ENCODE measurements at regions not wholly inside any gene's neighbourhood (a gene's known extent, or its start where the extent isn't known, plus 50 kb on each side); places are given as distances from the start of the nearest gene placed in this dataset.

- no peak overlapping the region for H3K27ac ChIP-seq
- intact Hi-C loops (cut with DNase I; ENCODE audit: low total_unique reads) = no loop called here
- H3K4me1 ChIP-seq = no peaks in the 10 kb centered on the region
- H3K27me3 ChIP-seq = no peaks in the 10 kb centered on the region
- 85 to 97% (median 94%) methylated on average over 3 of the region's 3 CpGs for WGBS, 5 donors
- no peak overlapping the region for H3K4me3 ChIP-seq
- H3K36me3 ChIP-seq = no peaks in the 10 kb centered on the region
- no peak for TF ChIP-seq POLR2AphosphoS5 (IDR thresholded peaks at IDR 0.05)
- no peak for TF ChIP-seq POLR2A (IDR thresholded peaks at IDR 0.05)
- no peak for TF ChIP-seq CTCF (IDR thresholded peaks at IDR 0.05)
- TF ChIP-seq EP300 (IDR thresholded peaks at IDR 0.05) = no peak
- no peaks in the 10 kb centered on the region for H3K9me3 ChIP-seq
- peak in 1 of 2 donors; percentile 20 for DNase-seq
Observed at GRCh38 chr6:121838842-121839241, 403.4 kb downstream of the GJA1 start.

- no peak overlapping the region for H3K4me3 ChIP-seq
- TF ChIP-seq POLR2AphosphoS5 (IDR thresholded peaks at IDR 0.05) (no peak), POLR2A (IDR thresholded peaks at IDR 0.05) (no peak), EP300 (IDR thresholded peaks at IDR 0.05) (no peak), CTCF (IDR thresholded peaks at IDR 0.05) (no peak)
- 62 to 83% (median 70%) methylated on average over 1 of the region's 1 CpG for WGBS, 5 donors
- intact Hi-C loops (cut with DNase I; ENCODE audit: low total_unique reads) = no loop called here
- no peaks in the 10 kb centered on the region for H3K27me3 ChIP-seq
- no peak overlapping the region for H3K27ac ChIP-seq
- no peaks in the 10 kb centered on the region for H3K36me3 ChIP-seq
- no peaks in the 10 kb centered on the region for H3K4me1 ChIP-seq
- H3K9me3 ChIP-seq = no peaks in the 10 kb centered on the region
- no peak for DNase-seq
Observed at GRCh38 chr6:121839896-121840295, 404.4 kb downstream of the GJA1 start.

GRCh38 chr6:121844898-121845297, 409.5 kb downstream of the GJA1 start:
- Histone ChIP-seq H3K4me3 (no peak overlapping the region), H3K27ac (no peak overlapping the region), H3K36me3 (no peaks in the 10 kb centered on the region), H3K4me1 (no peaks in the 10 kb centered on the region), H3K27me3 (no peaks in the 10 kb centered on the region), H3K9me3 (no peaks in the 10 kb centered on the region)
- no peak for TF ChIP-seq POLR2AphosphoS5 (IDR thresholded peaks at IDR 0.05)
- no peak for TF ChIP-seq POLR2A (IDR thresholded peaks at IDR 0.05)
- no peak for TF ChIP-seq CTCF (IDR thresholded peaks at IDR 0.05)
- TF ChIP-seq EP300 (IDR thresholded peaks at IDR 0.05) = no peak
- intact Hi-C loops (cut with DNase I; ENCODE audit: low total_unique reads) = no loop called here
- WGBS, 5 donors = 74 to 80% (median 76%) methylated on average over 3 of the region's 3 CpGs
- DNase-seq = no peak

GRCh38 chr6:121847806-121848522, 412.5 kb downstream of the GJA1 start:
- intact Hi-C loops (cut with DNase I; ENCODE audit: low total_unique reads) = no loop called here

More at GRCh38 chr6:121847806-121848522, 412.5 kb downstream of the GJA1 start:
- Histone ChIP-seq H3K36me3 (no peaks in the 10 kb centered on the region), H3K9me3 (no peaks in the 10 kb centered on the region), H3K4me3 (no peak overlapping the region), H3K27ac (no peak overlapping the region), H3K4me1 (no peaks in the 10 kb centered on the region), H3K27me3 (no peaks in the 10 kb centered on the region)
- DNase-seq = no peak
- 77 to 86% (median 82%) methylated on average over 4 of the region's 4 CpGs for WGBS, 5 donors
- TF ChIP-seq EP300 (IDR thresholded peaks at IDR 0.05) = no peak
- TF ChIP-seq POLR2AphosphoS5 (IDR thresholded peaks at IDR 0.05) = no peak
- no peak for TF ChIP-seq CTCF (IDR thresholded peaks at IDR 0.05)
- no peak for TF ChIP-seq POLR2A (IDR thresholded peaks at IDR 0.05)

Measured in stomach (tissue), 8 donors.